ENCODE measurements at regions not wholly inside any gene's neighbourhood (a gene's known extent, or its start where the extent isn't known, plus 50 kb on each side); places are given as distances from the start of the nearest gene placed in this dataset.

GRCh38 chr9:2284770-2285169 is 269.6 kb downstream of the SMARCA2 start:
- Histone ChIP-seq H2AFZ (ENCODE audit: control insufficient read depth, low read depth, low read length) (no peak overlapping the region), H3K27me3 (replicated peaks in 1 of 2; ENCODE audit: control insufficient read depth in 2 of 2, insufficient read depth in 2 of 2, low read length in 1 of 2) (peaks cover 0 to 2% of the 10 kb centered on the region in 2 experiments; a peak in 1 of 4 replicates), H3K27ac (ENCODE audit: control insufficient read depth, insufficient read depth) (no peak overlapping the region), H3K79me2 (ENCODE audit: control insufficient read depth, insufficient read depth, low read length) (no peaks in the 10 kb centered on the region), H3K9ac (ENCODE audit: control insufficient read depth, insufficient read depth, low read length) (no peak overlapping the region), H3K4me2 (ENCODE audit: control insufficient read depth, insufficient read depth) (no peak overlapping the region), H3K9me3 (replicated peaks; ENCODE audit: control insufficient read depth, insufficient read depth, low read length) (no peaks in the 10 kb centered on the region), H3K36me3 (ENCODE audit: control insufficient read depth in 2 of 2, insufficient read depth in 2 of 2, low read length in 1 of 2) (no peaks in the 10 kb centered on the region), H4K20me1 (ENCODE audit: control insufficient read depth, insufficient read depth) (no peaks in the 10 kb centered on the region), H3K4me3 (no peak overlapping the region), H3K4me1 (ENCODE audit: control insufficient read depth, insufficient read depth, low read length) (no peaks in the 10 kb centered on the region)
- POLR2A ChIA-PET: no interaction called here
- SMC1A ChIA-PET (ENCODE audit: uncharacterized antibody, unreplicated experiment): interaction anchor here (1.5 kb wide), 1 partner anchor 181 kb away, joined by 3 read pairs; no protein-coding TSS in a partner anchor
- WGBS (ENCODE audit: insufficient coverage, insufficient replicate concordance, low lambda C conversion rate, missing lambda C conversion rate): 0% methylated on average over 1 of the region's 1 CpG
- ATAC-seq (no peak), FAIRE-seq (no peak), DNase-seq (ENCODE audit: low read depth, low spot score) (no peak)
- in situ Hi-C loops (cut with MboI) (no loop called here), intact Hi-C loops (cut with micrococcal nuclease; ENCODE audit: unreplicated experiment) (no loop called here)
- RAD21 ChIA-PET (ENCODE audit: unreplicated experiment): no interaction called here
- BruUV-seq (replicated peaks): no TSS peak
- no peak for TF ChIP-seq YBX1 (IDR thresholded peaks at IDR 0.05)
- TF ChIP-seq E2F4 (IDR thresholded peaks at IDR 0.05; ENCODE audit: low read depth, low read length): no peak
- TF ChIP-seq TARDBP (IDR thresholded peaks at IDR 0.05; ENCODE audit: borderline replicate concordance): no peak
- no peak for TF ChIP-seq ATF2 (IDR thresholded peaks at IDR 0.05; ENCODE audit: low read length)
- no peak for TF ChIP-seq E2F8 (IDR thresholded peaks at IDR 0.05; ENCODE audit: low read depth, partially characterized antibody)
- no peak for TF ChIP-seq SMAD5 (IDR thresholded peaks at IDR 0.05; ENCODE audit: low read depth)
- no peak for TF ChIP-seq TCF7 (IDR thresholded peaks at IDR 0.05; ENCODE audit: borderline replicate concordance)
- TF ChIP-seq STAT1 (conservative IDR thresholded peaks at IDR 0.05): no peak
- TF ChIP-seq USF2 (IDR thresholded peaks at IDR 0.05; ENCODE audit: borderline replicate concordance, low read depth, low read length): no peak
- TF ChIP-seq MEF2A (IDR thresholded peaks at IDR 0.05; ENCODE audit: insufficient read depth, low read depth, low read length): no peak
- no peak for TF ChIP-seq WRNIP1 (IDR thresholded peaks at IDR 0.05; ENCODE audit: borderline replicate concordance, low read depth, low read length)
- TF ChIP-seq NFYB (IDR thresholded peaks at IDR 0.05; ENCODE audit: insufficient read depth, low read depth, low read length): no peak
- TF ChIP-seq ATF3 (IDR thresholded peaks at IDR 0.05; ENCODE audit: borderline replicate concordance, extremely low read depth, low read depth, low read length): no peak
- no peak for TF ChIP-seq SMC3 (IDR thresholded peaks at IDR 0.05; ENCODE audit: borderline replicate concordance, low read length)
- CTCF ChIA-PET: no interaction called here
